ENCODE measurements at regions not wholly inside any gene's neighbourhood (a gene's known extent, or its start where the extent isn't known, plus 50 kb on each side); places are given as distances from the start of the nearest gene placed in this dataset.
"Not testable (repeated sequence)": the region's sequence is repeated elsewhere in the genome, so short reads cannot be mapped to it uniquely, and the experiment has no call there.

GRCh38 chr5:62250085-62250484, 55.9 kb upstream of the KIF2A start:
- TF ChIP-seq CTCF (IDR thresholded peaks at IDR 0.05; ENCODE audit: low read depth, low read length, poor library complexity, severe bottlenecking); EZH2phosphoT487 (IDR thresholded peaks at IDR 0.05; ENCODE audit: borderline replicate concordance, low read length): not testable (repeated sequence)

All from DOHH2 (cell line).